ENCODE measurements at regions not wholly inside any gene's neighbourhood (a gene's known extent, or its start where the extent isn't known, plus 50 kb on each side); places are given as distances from the start of the nearest gene placed in this dataset.
"Not testable (repeated sequence)": the region's sequence is repeated elsewhere in the genome, so short reads cannot be mapped to it uniquely, and the experiment has no call there.

DNA sequence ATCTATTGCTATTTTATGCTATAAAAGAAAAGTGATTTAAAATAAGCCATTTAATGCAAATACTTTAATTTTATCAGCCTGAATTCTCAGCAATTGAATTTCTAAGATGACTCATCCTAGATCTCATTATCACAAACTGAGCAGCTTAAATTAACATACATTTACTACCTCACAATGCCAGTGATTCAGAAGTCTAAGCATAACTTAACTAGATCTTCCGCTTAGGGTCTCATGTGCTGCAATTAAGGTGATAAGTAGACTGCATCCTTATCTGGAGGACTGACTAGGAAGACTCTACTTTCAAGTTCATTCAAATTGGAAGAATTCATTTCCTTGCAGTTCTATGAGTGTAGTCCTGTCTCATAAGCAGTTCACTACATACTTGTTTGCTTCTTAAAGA lies 286.6 kb downstream of the COL11A1 start:
- Mint-ChIP-seq H3K4me1 (no peaks in the 10 kb centered on the region), H3K27ac (no peak overlapping the region), H3K9me3 (no peaks in the 10 kb centered on the region), H3K27me3 (ENCODE audit: low read depth) (no peaks in the 10 kb centered on the region), H3K36me3 (ENCODE audit: low read depth) (no peaks in the 10 kb centered on the region), H3K4me3 (no peak overlapping the region)
- TF ChIP-seq, protein P1, sequence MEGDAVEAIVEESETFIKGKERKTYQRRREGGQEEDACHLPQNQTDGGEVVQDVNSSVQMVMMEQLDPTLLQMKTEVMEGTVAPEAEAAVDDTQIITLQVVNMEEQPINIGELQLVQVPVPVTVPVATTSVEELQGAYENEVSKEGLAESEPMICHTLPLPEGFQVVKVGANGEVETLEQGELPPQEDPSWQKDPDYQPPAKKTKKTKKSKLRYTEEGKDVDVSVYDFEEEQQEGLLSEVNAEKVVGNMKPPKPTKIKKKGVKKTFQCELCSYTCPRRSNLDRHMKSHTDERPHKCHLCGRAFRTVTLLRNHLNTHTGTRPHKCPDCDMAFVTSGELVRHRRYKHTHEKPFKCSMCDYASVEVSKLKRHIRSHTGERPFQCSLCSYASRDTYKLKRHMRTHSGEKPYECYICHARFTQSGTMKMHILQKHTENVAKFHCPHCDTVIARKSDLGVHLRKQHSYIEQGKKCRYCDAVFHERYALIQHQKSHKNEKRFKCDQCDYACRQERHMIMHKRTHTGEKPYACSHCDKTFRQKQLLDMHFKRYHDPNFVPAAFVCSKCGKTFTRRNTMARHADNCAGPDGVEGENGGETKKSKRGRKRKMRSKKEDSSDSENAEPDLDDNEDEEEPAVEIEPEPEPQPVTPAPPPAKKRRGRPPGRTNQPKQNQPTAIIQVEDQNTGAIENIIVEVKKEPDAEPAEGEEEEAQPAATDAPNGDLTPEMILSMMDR (IDR thresholded peaks at IDR 0.05; ENCODE audit: unreplicated experiment in 3 of 3), result no peak

DNA sequence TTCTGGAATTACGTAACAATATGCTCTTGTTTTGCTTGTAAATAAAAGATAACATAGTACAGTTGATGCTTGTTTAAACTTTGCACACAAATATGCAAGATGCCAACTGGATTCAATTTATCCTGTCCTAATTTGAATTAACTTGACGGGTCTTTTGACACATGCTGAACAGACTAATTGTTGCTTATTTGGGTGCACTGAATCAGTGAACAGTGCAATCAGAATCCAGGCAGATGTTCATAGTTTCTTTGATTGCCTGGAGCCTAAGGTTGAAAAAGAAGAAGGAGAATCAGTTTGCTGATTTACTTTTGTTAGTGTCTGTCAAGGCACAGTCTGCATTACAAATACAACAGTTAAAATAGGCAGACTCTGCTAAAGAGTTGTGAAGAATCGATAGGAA lies 307.9 kb downstream of the COL11A1 start:
- H3K27me3 Mint-ChIP-seq (ENCODE audit: low read depth), result no peaks in the 10 kb centered on the region
- TF ChIP-seq, protein P1 (IDR thresholded peaks at IDR 0.05; ENCODE audit: unreplicated experiment in 3 of 3), result no peak
- no peak overlapping the region for H3K4me3 Mint-ChIP-seq
- no peaks in the 10 kb centered on the region for H3K4me1 Mint-ChIP-seq
- no peaks in the 10 kb centered on the region for H3K36me3 Mint-ChIP-seq (ENCODE audit: low read depth)
- no peak overlapping the region for H3K27ac Mint-ChIP-seq
- no peaks in the 10 kb centered on the region for H3K9me3 Mint-ChIP-seq

DNA sequence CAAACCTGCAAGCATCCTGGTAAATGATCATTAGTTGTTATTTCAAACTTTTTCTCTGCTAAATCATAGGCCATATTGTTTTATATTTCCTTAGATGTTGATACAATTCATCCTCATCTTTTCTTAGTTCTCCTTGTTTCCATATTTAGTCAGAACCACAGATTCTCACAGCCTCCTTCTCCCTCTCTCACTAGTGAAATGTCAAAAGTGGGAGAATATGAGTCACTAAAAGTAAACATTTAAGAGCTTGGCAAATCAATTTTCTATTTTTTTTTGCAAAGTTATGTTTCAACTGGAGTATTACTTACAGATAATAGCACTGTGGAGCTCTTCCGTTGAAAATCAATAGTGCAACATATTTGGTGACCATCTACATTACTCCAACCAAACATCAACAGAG lies 308.8 kb downstream of the COL11A1 start:
- H3K9me3 Mint-ChIP-seq, result no peaks in the 10 kb centered on the region
- no peak overlapping the region for H3K4me3 Mint-ChIP-seq
- H3K27me3 Mint-ChIP-seq (ENCODE audit: low read depth), result no peaks in the 10 kb centered on the region
- H3K36me3 Mint-ChIP-seq (ENCODE audit: low read depth), result no peaks in the 10 kb centered on the region
- no peaks in the 10 kb centered on the region for H3K4me1 Mint-ChIP-seq
- no peak overlapping the region for H3K27ac Mint-ChIP-seq
- TF ChIP-seq, protein P1 (IDR thresholded peaks at IDR 0.05; ENCODE audit: unreplicated experiment in 3 of 3), result no peak

DNA sequence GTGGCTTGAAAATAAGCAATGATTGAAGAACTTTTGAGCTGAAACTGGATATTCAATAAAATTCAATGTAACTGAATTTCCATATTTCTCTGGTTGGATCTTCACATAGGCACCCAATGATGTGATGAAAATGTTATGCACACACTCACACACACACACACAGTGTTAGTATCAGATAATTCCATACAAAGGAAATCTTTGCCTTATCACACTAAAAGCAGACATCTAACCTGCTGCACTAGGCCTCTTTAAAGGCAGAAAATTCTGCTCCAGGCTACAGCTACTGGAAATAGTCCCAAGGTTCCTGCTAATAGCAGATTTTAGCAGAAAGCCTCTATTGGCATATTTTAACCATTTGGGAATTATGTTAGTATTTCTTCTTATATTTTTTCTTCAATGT lies 309.6 kb downstream of the COL11A1 start:
- TF ChIP-seq, protein P1 (IDR thresholded peaks at IDR 0.05; ENCODE audit: unreplicated experiment in 3 of 3), result no peak
- H3K4me1 Mint-ChIP-seq, result no peaks in the 10 kb centered on the region
- no peaks in the 10 kb centered on the region for H3K36me3 Mint-ChIP-seq (ENCODE audit: low read depth)
- no peak overlapping the region for H3K27ac Mint-ChIP-seq
- no peaks in the 10 kb centered on the region for H3K27me3 Mint-ChIP-seq (ENCODE audit: low read depth)
- no peaks in the 10 kb centered on the region for H3K9me3 Mint-ChIP-seq
- H3K4me3 Mint-ChIP-seq, result no peak overlapping the region

DNA sequence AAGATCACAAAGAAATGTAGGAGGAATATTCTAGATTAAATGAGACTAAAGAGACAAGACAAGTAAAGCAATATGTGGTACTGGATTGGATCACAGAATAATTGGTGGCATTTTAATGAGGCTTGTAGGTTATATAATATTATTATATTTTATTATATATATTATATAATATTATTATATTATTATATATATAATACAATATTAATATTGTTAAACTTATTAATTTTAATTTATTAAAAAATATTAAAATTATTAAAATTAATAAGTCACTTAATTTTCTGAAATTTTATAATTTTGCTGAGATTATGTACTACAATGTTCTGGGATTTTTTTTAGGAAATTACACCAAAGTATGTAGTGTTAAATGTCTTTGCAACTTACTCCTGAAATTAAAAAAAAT lies 311.9 kb downstream of the COL11A1 start:
- Mint-ChIP-seq H3K9me3 (no peaks in the 10 kb centered on the region), H3K4me1 (no peaks in the 10 kb centered on the region), H3K27ac (no peak overlapping the region), H3K27me3 (ENCODE audit: low read depth) (no peaks in the 10 kb centered on the region), H3K4me3 (no peak overlapping the region), H3K36me3 (ENCODE audit: low read depth) (no peaks in the 10 kb centered on the region)
- TF ChIP-seq, protein P1 (IDR thresholded peaks at IDR 0.05; ENCODE audit: unreplicated experiment in 3 of 3), result no peak

DNA sequence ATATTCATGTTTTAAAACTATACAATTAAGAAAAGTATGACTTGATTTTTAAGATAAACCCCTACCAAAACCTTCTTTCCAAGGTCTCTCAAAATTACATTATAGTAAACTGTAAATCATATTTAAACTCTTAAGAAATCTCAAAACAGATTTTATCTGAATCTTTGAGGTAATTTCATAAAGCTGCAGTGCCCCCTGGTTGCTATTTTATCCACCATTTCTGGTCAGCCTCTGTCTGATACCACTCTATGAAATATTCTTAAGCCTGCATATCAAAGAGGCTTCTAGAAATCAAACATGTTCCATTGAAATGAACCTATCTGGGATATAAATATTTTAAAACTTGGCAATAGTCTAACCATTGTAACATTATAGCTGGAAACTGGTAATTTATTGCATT lies 317.3 kb downstream of the COL11A1 start:
- Mint-ChIP-seq H3K4me1 (no peaks in the 10 kb centered on the region), H3K27ac (no peak overlapping the region), H3K9me3 (no peaks in the 10 kb centered on the region)

DNA sequence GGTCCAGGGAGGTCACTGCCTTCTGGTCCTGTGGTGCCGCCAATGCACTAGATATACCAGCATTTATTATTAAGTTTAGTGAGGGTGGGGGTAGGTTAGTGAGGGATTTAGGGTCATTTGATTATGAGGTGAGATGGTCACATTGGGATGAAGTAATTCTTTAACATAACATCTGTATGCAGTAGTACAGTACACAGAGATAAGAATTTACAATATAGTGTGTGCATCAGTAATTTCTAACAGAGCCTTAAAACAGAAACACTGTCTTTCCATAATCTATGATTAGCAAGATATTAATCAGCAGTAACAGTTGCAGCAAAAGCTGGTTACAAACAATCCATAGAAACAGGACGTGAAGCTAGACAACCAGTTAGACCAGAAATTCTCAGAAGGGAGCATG lies 318.4 kb downstream of the COL11A1 start:
- not testable (repeated sequence) for H3K27ac Mint-ChIP-seq; H3K4me3 Mint-ChIP-seq; H3K27me3 Mint-ChIP-seq (ENCODE audit: low read depth); H3K4me1 Mint-ChIP-seq; H3K9me3 Mint-ChIP-seq; H3K36me3 Mint-ChIP-seq (ENCODE audit: low read depth)

More for the DNA sequence above, 317.3 kb downstream of the COL11A1 start:
- no peak overlapping the region for H3K4me3 Mint-ChIP-seq
- TF ChIP-seq, protein P1 (IDR thresholded peaks at IDR 0.05; ENCODE audit: unreplicated experiment in 3 of 3), result peak in 2 of 3 experiments; percentile 15 to 42
- H3K27me3 Mint-ChIP-seq (ENCODE audit: low read depth), result no peaks in the 10 kb centered on the region
- H3K36me3 Mint-ChIP-seq (ENCODE audit: low read depth), result no peaks in the 10 kb centered on the region

Data from nephron (organoid).